ENCODE measurements at regions not wholly inside any gene's neighbourhood (a gene's known extent, or its start where the extent isn't known, plus 50 kb on each side); places are given as distances from the start of the nearest gene placed in this dataset.

DNA sequence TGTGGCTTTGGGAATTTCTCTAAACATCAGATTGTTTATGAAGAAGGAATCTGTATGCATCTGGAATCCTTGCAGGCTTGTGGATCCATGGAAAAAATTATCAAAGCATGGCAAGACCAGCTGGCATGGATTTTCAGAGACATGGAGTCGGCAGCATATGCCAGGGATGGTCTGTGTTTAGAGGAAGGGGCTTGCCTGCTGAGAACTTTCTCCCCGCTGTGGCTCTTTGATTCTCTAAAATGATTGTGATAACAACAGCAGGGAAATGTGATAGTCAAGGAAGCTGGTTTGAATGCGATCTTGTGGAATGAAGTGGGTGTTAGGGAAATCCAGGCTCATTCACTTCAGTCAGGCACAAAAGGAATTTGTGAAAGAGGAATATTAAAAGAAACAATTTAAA lies 245.7 kb upstream of the THRB start:
- TF ChIP-seq MAZ (IDR thresholded peaks at IDR 0.05; ENCODE audit: borderline replicate concordance, low read depth, low read length) (no peak), POLR2A (IDR thresholded peaks at IDR 0.05; ENCODE audit: low read depth, low read length) (no peak), FOS (IDR thresholded peaks at IDR 0.05; ENCODE audit: low read depth, low read length) (no peak), RFX5 (IDR thresholded peaks at IDR 0.05; ENCODE audit: low read depth, low read length) (no peak), BHLHE40 (IDR thresholded peaks at IDR 0.05; ENCODE audit: low read depth, low read length) (no peak), RCOR1 (IDR thresholded peaks at IDR 0.05; ENCODE audit: insufficient replicate concordance, low read length) (no peak), CEBPB (IDR thresholded peaks at IDR 0.05; ENCODE audit: low read depth, low read length) (no peak)
- TF ChIP-seq, protein P1, sequence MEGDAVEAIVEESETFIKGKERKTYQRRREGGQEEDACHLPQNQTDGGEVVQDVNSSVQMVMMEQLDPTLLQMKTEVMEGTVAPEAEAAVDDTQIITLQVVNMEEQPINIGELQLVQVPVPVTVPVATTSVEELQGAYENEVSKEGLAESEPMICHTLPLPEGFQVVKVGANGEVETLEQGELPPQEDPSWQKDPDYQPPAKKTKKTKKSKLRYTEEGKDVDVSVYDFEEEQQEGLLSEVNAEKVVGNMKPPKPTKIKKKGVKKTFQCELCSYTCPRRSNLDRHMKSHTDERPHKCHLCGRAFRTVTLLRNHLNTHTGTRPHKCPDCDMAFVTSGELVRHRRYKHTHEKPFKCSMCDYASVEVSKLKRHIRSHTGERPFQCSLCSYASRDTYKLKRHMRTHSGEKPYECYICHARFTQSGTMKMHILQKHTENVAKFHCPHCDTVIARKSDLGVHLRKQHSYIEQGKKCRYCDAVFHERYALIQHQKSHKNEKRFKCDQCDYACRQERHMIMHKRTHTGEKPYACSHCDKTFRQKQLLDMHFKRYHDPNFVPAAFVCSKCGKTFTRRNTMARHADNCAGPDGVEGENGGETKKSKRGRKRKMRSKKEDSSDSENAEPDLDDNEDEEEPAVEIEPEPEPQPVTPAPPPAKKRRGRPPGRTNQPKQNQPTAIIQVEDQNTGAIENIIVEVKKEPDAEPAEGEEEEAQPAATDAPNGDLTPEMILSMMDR (conservative IDR thresholded peaks at IDR 0.05; ENCODE audit: low read depth, low read length), result no peak
